Activated CD8-positive, alpha-beta T cell treated with anti-CD3 and anti-CD28 coated beads for 36 hours (primary cell): ENCODE measurements at regions not wholly inside any gene's neighbourhood (a gene's known extent, or its start where the extent isn't known, plus 50 kb on each side); places are given as distances from the start of the nearest gene placed in this dataset.
A peak's percentile ranks its signal among the peaks of the same experiment; 100 is the strongest.

Source experiments
- ATAC-seq: fragments of 200-7000 bp; cut with Tn5 transposase; one replicate; pipeline ENCODE4 v1.10.0; 2021; ENCODE audit warnings: mild to moderate bottlenecking, moderate library complexity
- CTCF ChIA-PET: fragments of 350-600 bp; sonication (Branson Sonifier 250); formaldehyde crosslinking; loops from one replicate; lab custom pipeline; 2021; ENCODE audit warnings: antibody characterized with exemption; lab: Charles Lee
- POLR2A ChIA-PET: fragments of 350-600 bp; sonication (Branson Sonifier 250); formaldehyde crosslinking; loops from one replicate; lab custom pipeline; 2021; ENCODE audit warnings: antibody characterized with exemption; lab: Charles Lee
- DNase-seq: peaks from one replicate; pipeline ENCODE4 v3.0.0-alpha.2; 2020
- H3K27ac Mint-ChIP-seq: one replicate; pipeline ENCODE4 v1.8.0; 2021; ENCODE audit warnings: mild to moderate bottlenecking, mixed read lengths
- H3K27me3 Mint-ChIP-seq: one replicate; pipeline ENCODE4 v1.8.0; 2021; ENCODE audit warnings: mixed read lengths
- H3K36me3 Mint-ChIP-seq: one replicate; pipeline ENCODE4 v1.8.0; 2021; ENCODE audit warnings: low read depth, mixed read lengths
- H3K4me1 Mint-ChIP-seq: one replicate; pipeline ENCODE4 v1.8.0; 2021; ENCODE audit warnings: low read depth, mixed read lengths
- H3K4me3 Mint-ChIP-seq: one replicate; pipeline ENCODE4 v1.8.0; 2021; ENCODE audit warnings: mild to moderate bottlenecking, moderate library complexity, mixed read lengths
- H3K9me3 Mint-ChIP-seq: one replicate; pipeline ENCODE4 v1.8.0; 2021; ENCODE audit warnings: mixed read lengths
- intact Hi-C: fragments of 100-400 bp; cut with micrococcal nuclease; formaldehyde crosslinking; loops from one replicate; pipeline ENCODE4 v1.10.0; 2022
- TF ChIP-seq, protein P1 (sequence below): fragments of 200-600 bp; IDR thresholded peaks from one replicate; pipeline ENCODE4 v1.8.0; 2022; ENCODE audit warnings: antibody characterized with exemption, mild to moderate bottlenecking

- intact Hi-C loops = no loop called here
- H3K36me3 Mint-ChIP-seq = peaks cover 6% of the 10 kb centered on the region
- POLR2A ChIA-PET = interaction anchor here (1.2 to 1.9 kb wide), 5 partner anchors 11 to 162 kb away, joined by 3 to 10 read pairs (median 6); no protein-coding TSS in a partner anchor
Measured at GRCh38 chr7:351681-352480, 61.9 kb downstream of the FOXL3 start.

GRCh38 chr7:353746-354325, 63.9 kb downstream of the FOXL3 start:
- DNase-seq (no peak), ATAC-seq (no peak)
- no peak overlapping the region for H3K4me3 Mint-ChIP-seq
- no peaks in the 10 kb centered on the region for H3K36me3 Mint-ChIP-seq
- H3K27ac Mint-ChIP-seq = no peak overlapping the region
- H3K4me1 Mint-ChIP-seq = peaks cover 12% of the 10 kb centered on the region
- peaks cover 5% of the 10 kb centered on the region for H3K9me3 Mint-ChIP-seq
- TF ChIP-seq, protein P1, sequence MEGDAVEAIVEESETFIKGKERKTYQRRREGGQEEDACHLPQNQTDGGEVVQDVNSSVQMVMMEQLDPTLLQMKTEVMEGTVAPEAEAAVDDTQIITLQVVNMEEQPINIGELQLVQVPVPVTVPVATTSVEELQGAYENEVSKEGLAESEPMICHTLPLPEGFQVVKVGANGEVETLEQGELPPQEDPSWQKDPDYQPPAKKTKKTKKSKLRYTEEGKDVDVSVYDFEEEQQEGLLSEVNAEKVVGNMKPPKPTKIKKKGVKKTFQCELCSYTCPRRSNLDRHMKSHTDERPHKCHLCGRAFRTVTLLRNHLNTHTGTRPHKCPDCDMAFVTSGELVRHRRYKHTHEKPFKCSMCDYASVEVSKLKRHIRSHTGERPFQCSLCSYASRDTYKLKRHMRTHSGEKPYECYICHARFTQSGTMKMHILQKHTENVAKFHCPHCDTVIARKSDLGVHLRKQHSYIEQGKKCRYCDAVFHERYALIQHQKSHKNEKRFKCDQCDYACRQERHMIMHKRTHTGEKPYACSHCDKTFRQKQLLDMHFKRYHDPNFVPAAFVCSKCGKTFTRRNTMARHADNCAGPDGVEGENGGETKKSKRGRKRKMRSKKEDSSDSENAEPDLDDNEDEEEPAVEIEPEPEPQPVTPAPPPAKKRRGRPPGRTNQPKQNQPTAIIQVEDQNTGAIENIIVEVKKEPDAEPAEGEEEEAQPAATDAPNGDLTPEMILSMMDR = no peak
- intact Hi-C loops = no loop called here
- ChIA-PET CTCF (no interaction called here), POLR2A (interaction anchor here (0.7 kb wide), 1 partner anchor 97 kb away, joined by 4 read pairs; no protein-coding TSS in a partner anchor)
- H3K27me3 Mint-ChIP-seq = no peaks in the 10 kb centered on the region

More at GRCh38 chr7:351681-352480, 61.9 kb downstream of the FOXL3 start:
- Mint-ChIP-seq H3K4me1 (peaks cover 12% of the 10 kb centered on the region), H3K27ac (no peak overlapping the region), H3K9me3 (peaks cover 12% of the 10 kb centered on the region), H3K4me3 (no peak overlapping the region), H3K27me3 (no peaks in the 10 kb centered on the region)
- peak; percentile 70 for ATAC-seq
- CTCF ChIA-PET = interaction anchor here (1.0 to 1.8 kb wide), 2 partner anchors 11 to 19 kb away, joined by 3 to 5 read pairs; no protein-coding TSS in a partner anchor
- peak; percentile 75 for DNase-seq
- TF ChIP-seq, protein P1 = no peak

DNA sequence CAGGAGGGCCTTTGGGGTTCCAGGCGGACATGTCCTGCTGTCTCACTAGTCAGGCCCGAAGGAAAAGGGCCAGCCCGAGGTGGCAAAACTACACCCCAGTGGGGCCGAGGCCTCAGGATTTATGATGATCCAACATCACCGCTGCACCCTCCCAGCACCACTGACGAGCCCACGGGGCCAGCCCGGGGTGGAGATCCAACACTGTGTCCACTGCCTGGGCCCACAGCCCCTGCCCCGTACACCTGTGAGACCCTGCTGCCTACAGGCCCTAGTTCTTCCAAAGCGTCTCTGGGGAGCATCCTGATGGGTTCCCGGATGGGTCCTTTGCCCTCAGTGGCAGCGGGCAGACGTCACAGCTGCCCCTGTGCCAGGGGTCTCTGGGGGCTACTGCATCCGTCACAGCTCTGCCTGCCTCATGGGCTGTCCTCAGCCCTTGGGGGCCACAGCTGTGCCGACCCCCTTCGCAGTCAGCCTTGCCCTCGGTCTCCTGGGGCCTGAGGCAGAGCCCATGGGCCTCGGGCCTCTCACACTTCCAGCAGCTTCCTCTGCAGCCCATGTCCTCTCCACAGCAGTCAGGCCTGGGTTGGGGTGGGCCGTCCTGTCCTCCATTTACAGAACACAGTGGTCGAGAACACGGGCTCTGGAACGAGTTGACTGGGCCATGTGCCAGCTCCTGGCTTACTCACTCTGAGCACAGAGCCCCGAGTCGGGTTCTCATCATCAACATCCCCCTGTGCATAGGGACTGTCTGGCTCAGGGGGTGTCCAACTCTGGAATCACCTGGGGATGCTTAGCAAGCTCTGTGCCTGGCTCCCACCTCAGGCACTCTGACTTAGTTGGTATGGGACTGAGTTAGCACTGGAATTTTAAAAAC, 64.9 kb downstream of the FOXL3 start:
- TF ChIP-seq, protein P1 = no peak
- ChIA-PET CTCF (no interaction called here), POLR2A (interaction anchor here (0.7 kb wide), 1 partner anchor 96 kb away, joined by 4 read pairs; no protein-coding TSS in a partner anchor)
- H3K4me3 Mint-ChIP-seq = no peak overlapping the region
- H3K9me3 Mint-ChIP-seq = peaks cover 2% of the 10 kb centered on the region
- no peak for DNase-seq
- no peak overlapping the region for H3K27ac Mint-ChIP-seq
- no peaks in the 10 kb centered on the region for H3K27me3 Mint-ChIP-seq
- no peak for ATAC-seq
- H3K4me1 Mint-ChIP-seq = peaks cover 14% of the 10 kb centered on the region
- H3K36me3 Mint-ChIP-seq = no peaks in the 10 kb centered on the region
- intact Hi-C loops = no loop called here

GRCh38 chr7:355568-355967, 65.6 kb downstream of the FOXL3 start:
- Mint-ChIP-seq H3K4me1 (peaks cover 21% of the 10 kb centered on the region), H3K4me3 (no peak overlapping the region), H3K9me3 (peaks cover 2% of the 10 kb centered on the region), H3K36me3 (no peaks in the 10 kb centered on the region), H3K27ac (no peak overlapping the region), H3K27me3 (no peaks in the 10 kb centered on the region)
- DNase-seq (no peak), ATAC-seq (no peak)
- intact Hi-C loops = no loop called here
- TF ChIP-seq, protein P1 = no peak
- ChIA-PET CTCF (no interaction called here), POLR2A (no interaction called here)
